GM18511 (cell line): ENCODE measurements at regions not wholly inside any gene's neighbourhood (a gene's known extent, or its start where the extent isn't known, plus 50 kb on each side); places are given as distances from the start of the nearest gene placed in this dataset.
"Not testable (repeated sequence)": the region's sequence is repeated elsewhere in the genome, so short reads cannot be mapped to it uniquely, and the experiment has no call there.

ENCODE experiments used
- ATAC-seq: cut with Tn5 transposase; IDR thresholded peaks from one replicate; pipeline ENCODE4 v1.9.1; 2021; ENCODE audit warnings: mild to moderate bottlenecking, moderate library complexity; ENCODE audit not compliant: unreplicated experiment

- no peak for ATAC-seq
These were observed 139.1 kb upstream of the TRPC4 start for GRCh38 chr13:38008636-38009035.

- ATAC-seq: no peak
These were observed 133.0 kb upstream of the TRPC4 start for GRCh38 chr13:38002606-38003005.

GRCh38 chr13:37997641-37998040, 128.1 kb upstream of the TRPC4 start:
- ATAC-seq: no peak

GRCh38 chr13:37995092-37995491, 125.5 kb upstream of the TRPC4 start:
- no peak for ATAC-seq

- no peak for ATAC-seq
These were observed 117.2 kb upstream of the TRPC4 start for GRCh38 chr13:37986811-37987210.

GRCh38 chr13:37985281-37985680, 115.7 kb upstream of the TRPC4 start:
- no peak for ATAC-seq

- no peak for ATAC-seq
These were observed 114.8 kb upstream of the TRPC4 start for GRCh38 chr13:37984357-37984756.

GRCh38 chr13:37981932-37982331, 112.4 kb upstream of the TRPC4 start:
- no peak for ATAC-seq

- ATAC-seq: no peak
These were observed 109.1 kb upstream of the TRPC4 start for GRCh38 chr13:37978680-37979079.

GRCh38 chr13:37968555-37968954, 99.0 kb upstream of the TRPC4 start:
- ATAC-seq: no peak

- ATAC-seq: no peak
These were observed 96.7 kb upstream of the TRPC4 start for GRCh38 chr13:37966266-37966665.

- no peak for ATAC-seq
These were observed 90.9 kb upstream of the TRPC4 start for GRCh38 chr13:37960427-37960826.

GRCh38 chr13:37959284-37959683, 89.7 kb upstream of the TRPC4 start:
- ATAC-seq: no peak

GRCh38 chr13:37956536-37956935, 87.0 kb upstream of the TRPC4 start:
- no peak for ATAC-seq

- not testable (repeated sequence) for ATAC-seq
These were observed 85.0 kb upstream of the TRPC4 start for GRCh38 chr13:37954597-37954996.

- ATAC-seq: no peak
These were observed 84.6 kb upstream of the TRPC4 start for GRCh38 chr13:37954191-37954590.

- no peak for ATAC-seq
These were observed 84.1 kb upstream of the TRPC4 start for GRCh38 chr13:37953696-37954095.

- ATAC-seq: no peak
These were observed 80.4 kb upstream of the TRPC4 start for GRCh38 chr13:37950016-37950415.

- ATAC-seq: no peak
These were observed 78.0 kb upstream of the TRPC4 start for GRCh38 chr13:37947419-37948140.

GRCh38 chr13:37945651-37946575, 76.3 kb upstream of the TRPC4 start:
- ATAC-seq: no peak

- ATAC-seq: no peak
These were observed 75.4 kb upstream of the TRPC4 start for GRCh38 chr13:37944869-37945442.
